ENCODE measurements at regions not wholly inside any gene's neighbourhood (a gene's known extent, or its start where the extent isn't known, plus 50 kb on each side); places are given as distances from the start of the nearest gene placed in this dataset.

GRCh38 chr5:54671111-54671531 lies 153.6 kb downstream of the SNX18 start:
- Mint-ChIP-seq H3K4me1 (ENCODE audit: low read depth) (peaks cover 43% of the 10 kb centered on the region), H3K27ac (no peak overlapping the region), H3K36me3 (ENCODE audit: insufficient read depth in 2 of 2) (no peaks in the 10 kb centered on the region), H3K27me3 (ENCODE audit: low read depth) (no peaks in the 10 kb centered on the region), H3K9me3 (peaks cover 0 to 3% of the 10 kb centered on the region in 2 donors), H3K4me3 (no peak overlapping the region)
- DNase-seq (no peak), ATAC-seq (replicated peaks in 1 of 2) (peak; percentile 31 to 41)

GRCh38 chr5:54670281-54670680 lies 152.7 kb downstream of the SNX18 start:
- Mint-ChIP-seq H3K4me3 (no peak overlapping the region), H3K9me3 (peaks cover 0 to 3% of the 10 kb centered on the region in 2 donors), H3K27ac (no peak overlapping the region), H3K4me1 (ENCODE audit: low read depth) (peaks cover 38% of the 10 kb centered on the region), H3K27me3 (ENCODE audit: low read depth) (no peaks in the 10 kb centered on the region), H3K36me3 (ENCODE audit: insufficient read depth in 2 of 2) (no peaks in the 10 kb centered on the region)
- DNase-seq (no peak), ATAC-seq (replicated peaks in 1 of 2) (no peak)

- Mint-ChIP-seq H3K4me1 (ENCODE audit: low read depth) (peaks cover 34% of the 10 kb centered on the region), H3K4me3 (no peak overlapping the region), H3K27me3 (ENCODE audit: low read depth) (no peaks in the 10 kb centered on the region), H3K36me3 (ENCODE audit: insufficient read depth in 2 of 2) (no peaks in the 10 kb centered on the region), H3K9me3 (peaks cover 0 to 3% of the 10 kb centered on the region in 2 donors), H3K27ac (peak overlapping the region; percentile 27)
- ATAC-seq (replicated peaks in 1 of 2): no peak
- no peak for DNase-seq
Measured at GRCh38 chr5:54669845-54670244, 152.3 kb downstream of the SNX18 start.

- H3K36me3 Mint-ChIP-seq (ENCODE audit: insufficient read depth in 2 of 2): no peaks in the 10 kb centered on the region
- H3K4me3 Mint-ChIP-seq: no peak overlapping the region
- no peaks in the 10 kb centered on the region for H3K9me3 Mint-ChIP-seq
- ATAC-seq (replicated peaks in 1 of 2): no peak
- H3K27ac Mint-ChIP-seq: no peak overlapping the region
- H3K4me1 Mint-ChIP-seq (ENCODE audit: low read depth): peaks cover 28% of the 10 kb centered on the region
- no peak for DNase-seq
- no peaks in the 10 kb centered on the region for H3K27me3 Mint-ChIP-seq (ENCODE audit: low read depth)
Measured at GRCh38 chr5:54669285-54669684, 151.7 kb downstream of the SNX18 start.

- Mint-ChIP-seq H3K4me1 (ENCODE audit: low read depth) (peaks cover 16% of the 10 kb centered on the region), H3K4me3 (no peak overlapping the region), H3K27ac (no peak overlapping the region), H3K36me3 (ENCODE audit: insufficient read depth in 2 of 2) (no peaks in the 10 kb centered on the region), H3K9me3 (no peaks in the 10 kb centered on the region), H3K27me3 (ENCODE audit: low read depth) (no peaks in the 10 kb centered on the region)
- DNase-seq (no peak), ATAC-seq (replicated peaks in 1 of 2) (no peak)
Measured at GRCh38 chr5:54668096-54668495, 150.5 kb downstream of the SNX18 start.

- no peaks in the 10 kb centered on the region for H3K9me3 Mint-ChIP-seq
- no peak for ATAC-seq (replicated peaks in 1 of 2)
- no peak overlapping the region for H3K27ac Mint-ChIP-seq
- no peaks in the 10 kb centered on the region for H3K27me3 Mint-ChIP-seq (ENCODE audit: low read depth)
- peaks cover 13% of the 10 kb centered on the region for H3K4me1 Mint-ChIP-seq (ENCODE audit: low read depth)
- DNase-seq: no peak
- no peak overlapping the region for H3K4me3 Mint-ChIP-seq
- H3K36me3 Mint-ChIP-seq (ENCODE audit: insufficient read depth in 2 of 2): no peaks in the 10 kb centered on the region
Measured at GRCh38 chr5:54667136-54667535, 149.6 kb downstream of the SNX18 start.

GRCh38 chr5:54663866-54664265 lies 146.3 kb downstream of the SNX18 start:
- Mint-ChIP-seq H3K4me3 (no peak overlapping the region), H3K27me3 (ENCODE audit: low read depth) (no peaks in the 10 kb centered on the region), H3K36me3 (ENCODE audit: insufficient read depth in 2 of 2) (no peaks in the 10 kb centered on the region), H3K4me1 (ENCODE audit: low read depth) (no peaks in the 10 kb centered on the region), H3K27ac (no peak overlapping the region), H3K9me3 (no peaks in the 10 kb centered on the region)
- DNase-seq: no peak
- ATAC-seq (replicated peaks in 1 of 2): no peak

GRCh38 chr5:54661111-54661510 lies 143.6 kb downstream of the SNX18 start:
- H3K36me3 Mint-ChIP-seq (ENCODE audit: insufficient read depth in 2 of 2): no peaks in the 10 kb centered on the region
- peaks cover under 1% of the 10 kb centered on the region for H3K4me1 Mint-ChIP-seq (ENCODE audit: low read depth)
- no peak overlapping the region for H3K4me3 Mint-ChIP-seq
- H3K27me3 Mint-ChIP-seq (ENCODE audit: low read depth): no peaks in the 10 kb centered on the region
- H3K27ac Mint-ChIP-seq: no peak overlapping the region
- no peak for ATAC-seq (replicated peaks in 1 of 2)
- no peak for DNase-seq
- no peaks in the 10 kb centered on the region for H3K9me3 Mint-ChIP-seq

- no peak for ATAC-seq (replicated peaks in 1 of 2)
- Mint-ChIP-seq H3K27ac (no peak overlapping the region), H3K36me3 (ENCODE audit: insufficient read depth in 2 of 2) (no peaks in the 10 kb centered on the region)
Measured at GRCh38 chr5:54659700-54660131, 142.2 kb downstream of the SNX18 start.

GRCh38 chr5:54658010-54658409 lies 140.5 kb downstream of the SNX18 start:
- DNase-seq: no peak
- no peak overlapping the region for H3K4me3 Mint-ChIP-seq
- H3K4me1 Mint-ChIP-seq (ENCODE audit: low read depth): peaks cover 11% of the 10 kb centered on the region
- H3K27ac Mint-ChIP-seq: no peak overlapping the region
- no peaks in the 10 kb centered on the region for H3K9me3 Mint-ChIP-seq
- no peaks in the 10 kb centered on the region for H3K36me3 Mint-ChIP-seq (ENCODE audit: insufficient read depth in 2 of 2)
- ATAC-seq (replicated peaks in 1 of 2): no peak
- no peaks in the 10 kb centered on the region for H3K27me3 Mint-ChIP-seq (ENCODE audit: low read depth)

More at GRCh38 chr5:54659700-54660131, 142.2 kb downstream of the SNX18 start:
- Mint-ChIP-seq H3K4me3 (no peak overlapping the region), H3K4me1 (ENCODE audit: low read depth) (peaks cover 6% of the 10 kb centered on the region), H3K27me3 (ENCODE audit: low read depth) (no peaks in the 10 kb centered on the region), H3K9me3 (no peaks in the 10 kb centered on the region)
- no peak for DNase-seq

- no peak for DNase-seq
- no peak for ATAC-seq (replicated peaks in 1 of 2)
- Mint-ChIP-seq H3K27ac (no peak overlapping the region), H3K9me3 (no peaks in the 10 kb centered on the region), H3K27me3 (ENCODE audit: low read depth) (no peaks in the 10 kb centered on the region), H3K4me1 (ENCODE audit: low read depth) (peaks cover 11% of the 10 kb centered on the region), H3K36me3 (ENCODE audit: insufficient read depth in 2 of 2) (no peaks in the 10 kb centered on the region), H3K4me3 (no peak overlapping the region)
Measured at GRCh38 chr5:54656261-54656728, 138.7 kb downstream of the SNX18 start.

- peaks cover 11% of the 10 kb centered on the region for H3K4me1 Mint-ChIP-seq (ENCODE audit: low read depth)
- no peak overlapping the region for H3K27ac Mint-ChIP-seq
- no peak overlapping the region for H3K4me3 Mint-ChIP-seq
- H3K36me3 Mint-ChIP-seq (ENCODE audit: insufficient read depth in 2 of 2): no peaks in the 10 kb centered on the region
- no peaks in the 10 kb centered on the region for H3K27me3 Mint-ChIP-seq (ENCODE audit: low read depth)
- no peak for DNase-seq
- ATAC-seq (replicated peaks in 1 of 2): no peak
- H3K9me3 Mint-ChIP-seq: no peaks in the 10 kb centered on the region
Measured at GRCh38 chr5:54655761-54656160, 138.2 kb downstream of the SNX18 start.

- H3K4me3 Mint-ChIP-seq: no peak overlapping the region
- peak overlapping the region; percentile 22 for H3K27ac Mint-ChIP-seq
- no peaks in the 10 kb centered on the region for H3K9me3 Mint-ChIP-seq
- ATAC-seq (replicated peaks in 1 of 2) (no peak), DNase-seq (no peak)
- H3K27me3 Mint-ChIP-seq (ENCODE audit: low read depth): no peaks in the 10 kb centered on the region
- no peaks in the 10 kb centered on the region for H3K36me3 Mint-ChIP-seq (ENCODE audit: insufficient read depth in 2 of 2)
- peaks cover 11% of the 10 kb centered on the region for H3K4me1 Mint-ChIP-seq (ENCODE audit: low read depth)
Measured at GRCh38 chr5:54655266-54655665, 137.7 kb downstream of the SNX18 start.

GRCh38 chr5:54653956-54654614 lies 136.5 kb downstream of the SNX18 start:
- peak in 1 of 2 donors; percentile 21 for ATAC-seq (replicated peaks in 1 of 2)
- DNase-seq: no peak
- Mint-ChIP-seq H3K27ac (no peak overlapping the region), H3K9me3 (no peaks in the 10 kb centered on the region), H3K27me3 (ENCODE audit: low read depth) (no peaks in the 10 kb centered on the region), H3K4me3 (no peak overlapping the region), H3K36me3 (ENCODE audit: insufficient read depth in 2 of 2) (no peaks in the 10 kb centered on the region), H3K4me1 (ENCODE audit: low read depth) (peaks cover 11% of the 10 kb centered on the region)

Measured in activated T-cell treated with anti-CD3 and anti-CD28 coated beads, Interleukin-2, amount 50 U/mL, for 72 hours (primary cell).